Aorta (tissue), 5 donors: ENCODE measurements at regions not wholly inside any gene's neighbourhood (a gene's known extent, or its start where the extent isn't known, plus 50 kb on each side); places are given as distances from the start of the nearest gene placed in this dataset.

Source experiments
- ATAC-seq: fragments of 200-7000 bp; cut with Tn5 transposase; one replicate; pipeline ENCODE4 v1.9.1; 2022; ENCODE audit warnings: moderate library complexity; ENCODE audit not compliant: low FRiP score
- DNase-seq, 2 donors: peaks; one replicate each; pipeline ENCODE4 v3.0.0-alpha.2; 2020
- H3K27ac ChIP-seq, 2 donors: one replicate each; pipeline ENCODE4 v1.5.1; 2013; ENCODE audit warnings: low read length in 2 of 2, mild to moderate bottlenecking in 2 of 2, moderate library complexity in 2 of 2, control low read depth in 1 of 2, inconsistent platforms in 1 of 2, low read depth in 1 of 2
- H3K27me3 ChIP-seq, 2 donors: one replicate each; pipeline ENCODE4 v1.6.1; 2013; ENCODE audit warnings: control low read depth in 1 of 2, low read length in 1 of 2, mild to moderate bottlenecking in 1 of 2, moderate library complexity in 1 of 2; ENCODE audit not compliant: insufficient read depth in 2 of 2, control insufficient read depth in 1 of 2
- H3K36me3 ChIP-seq, 2 donors: one replicate each; pipeline ENCODE4 v1.6.1; 2013; ENCODE audit warnings: control low read depth in 1 of 2, low read length in 1 of 2, mild to moderate bottlenecking in 1 of 2; ENCODE audit not compliant: insufficient read depth in 2 of 2, control insufficient read depth in 1 of 2
- H3K4me1 ChIP-seq, 2 donors: one replicate each; pipeline ENCODE4 v1.6.1; 2013; ENCODE audit warnings: low read length in 2 of 2, control low read depth in 1 of 2, mild to moderate bottlenecking in 1 of 2, moderate library complexity in 1 of 2; ENCODE audit not compliant: insufficient read depth in 2 of 2, control insufficient read depth in 1 of 2
- H3K4me3 ChIP-seq, 2 donors: one replicate each; pipeline ENCODE4 v1.5.1; 2013; ENCODE audit warnings: low read length in 2 of 2, control low read depth in 1 of 2, mild to moderate bottlenecking in 1 of 2
- H3K9me3 ChIP-seq: one replicate; pipeline ENCODE4 v1.6.1; 2013; ENCODE audit warnings: mild to moderate bottlenecking, low read length; ENCODE audit not compliant: control insufficient read depth
- WGBS, 2 donors: extraction: QIAGEN DNeasy Blood & Tissue Kit; methylation state at CpG; one replicate each; pipeline ENCODE4 v1.1.7; 2013; 5-methylcytosine and 5-hydroxymethylcytosine counted together
- intact Hi-C, 2 donors: fragments of 100-400 bp; cut with DNase I; formaldehyde crosslinking; loops; one replicate each; pipeline versions ENCODE4 v1.14.2 to v1.15.0; 2022
- donor health status: healthy with polysubstance abuse.
- donor health status: Bipolar disorder and iron deficiency.
- donor health status: DM: no; HTN: no; CAD: no.
- donor health status: DM: no; HTN: no; CAD: no.
- donor health status: DM: yes; HTN: yes; CAD: no.

DNA sequence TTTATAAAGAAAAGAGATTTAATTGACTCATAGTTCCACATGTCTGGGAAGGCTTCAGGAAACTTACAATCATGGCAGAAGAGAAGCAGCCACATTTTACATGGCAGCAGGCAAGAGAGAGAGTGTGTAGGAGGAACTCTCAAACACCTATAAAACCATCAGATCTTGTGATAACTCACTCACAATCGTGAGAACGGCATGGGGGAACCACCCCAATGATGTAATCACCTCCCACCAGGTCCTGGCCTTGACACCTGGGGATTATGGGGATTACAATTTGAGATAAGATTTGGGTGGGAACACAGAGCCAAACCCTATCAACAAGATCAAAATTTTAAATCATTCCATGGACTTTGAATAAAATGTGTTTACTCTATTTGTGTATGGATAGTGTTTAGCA, 575.6 kb downstream of the ADCYAP1 start:
- intact Hi-C loops = no loop called here
- 50 to 54% methylated on average over 2 of the region's 2 CpGs for WGBS, 2 donors
- no peaks in the 10 kb centered on the region for H3K36me3 ChIP-seq
- no peak overlapping the region for H3K27ac ChIP-seq
- DNase-seq = no peak
- no peak for ATAC-seq
- no peak overlapping the region for H3K4me3 ChIP-seq
- no peaks in the 10 kb centered on the region for H3K9me3 ChIP-seq
- no peaks in the 10 kb centered on the region for H3K27me3 ChIP-seq
- no peaks in the 10 kb centered on the region for H3K4me1 ChIP-seq

DNA sequence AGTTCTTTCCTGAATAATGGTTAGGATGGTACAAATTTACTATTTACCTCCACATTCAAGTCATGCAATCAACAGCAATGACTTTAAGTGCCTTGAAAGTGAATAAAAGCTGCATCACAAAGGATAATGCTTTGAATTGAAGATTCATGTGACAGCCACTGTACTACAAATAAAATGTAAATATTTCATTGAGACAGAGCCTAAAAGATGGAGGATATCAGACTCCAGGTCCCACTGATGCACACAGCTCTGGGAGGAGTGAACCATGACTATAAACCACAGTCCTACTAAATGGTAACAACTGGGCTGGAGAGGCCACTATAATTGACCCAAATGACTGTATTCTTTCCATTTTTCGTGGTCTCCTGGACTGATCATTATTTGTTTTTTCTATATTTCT, 576.9 kb downstream of the ADCYAP1 start:
- DNase-seq (no peak), ATAC-seq (no peak)
- Histone ChIP-seq H3K27ac (no peak overlapping the region), H3K4me1 (no peaks in the 10 kb centered on the region), H3K36me3 (no peaks in the 10 kb centered on the region), H3K27me3 (no peaks in the 10 kb centered on the region), H3K9me3 (no peaks in the 10 kb centered on the region), H3K4me3 (no peak overlapping the region)
- intact Hi-C loops = no loop called here
- 69 to 77% methylated on average over 1 of the region's 1 CpG for WGBS, 2 donors

DNA sequence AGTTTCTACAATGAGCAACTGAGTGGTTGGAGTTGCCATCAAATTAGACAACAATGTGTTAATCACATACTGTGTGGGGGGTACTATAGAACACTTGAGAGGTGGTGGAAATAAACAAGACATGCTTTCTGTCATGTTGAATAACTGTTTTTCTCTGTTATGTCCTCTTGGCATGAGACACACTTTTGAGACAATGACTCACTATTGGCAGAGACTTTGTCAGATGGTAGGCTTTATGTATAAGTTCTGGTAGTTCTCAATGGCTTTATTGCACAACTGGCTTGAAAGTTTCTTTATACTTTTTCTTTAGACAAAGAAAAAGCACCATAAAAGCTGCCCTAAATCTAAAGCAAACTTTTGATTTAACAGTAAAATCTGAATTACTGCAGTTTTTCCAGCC, 578.7 kb downstream of the ADCYAP1 start:
- H3K4me3 ChIP-seq = no peak overlapping the region
- H3K4me1 ChIP-seq = no peaks in the 10 kb centered on the region
- H3K36me3 ChIP-seq = no peaks in the 10 kb centered on the region
- intact Hi-C loops = no loop called here
- no peaks in the 10 kb centered on the region for H3K27me3 ChIP-seq
- no peak overlapping the region for H3K27ac ChIP-seq
- ATAC-seq (no peak), DNase-seq (no peak)
- H3K9me3 ChIP-seq = no peaks in the 10 kb centered on the region

DNA sequence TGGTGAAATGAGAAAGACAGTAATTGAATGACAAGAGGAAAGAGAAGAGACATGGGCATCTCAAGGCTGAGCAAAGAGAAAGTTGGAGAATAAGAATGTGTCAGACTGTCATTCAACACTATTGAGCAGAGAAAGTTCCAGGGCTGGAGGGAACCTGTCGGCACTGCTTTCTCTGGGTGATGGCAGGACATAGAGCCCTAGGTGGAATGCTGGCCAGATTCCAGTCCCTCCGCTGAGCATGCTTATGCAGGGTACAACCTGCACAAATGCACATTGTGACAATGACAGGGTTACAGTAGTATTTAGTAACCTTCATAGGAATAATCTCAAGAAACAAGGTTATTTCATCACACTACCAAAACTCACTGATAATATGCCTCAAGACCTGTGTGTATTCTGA, 582.8 kb downstream of the ADCYAP1 start:
- no peak overlapping the region for H3K27ac ChIP-seq
- 72 to 73% methylated on average over 2 of the region's 2 CpGs for WGBS, 2 donors
- intact Hi-C loops = no loop called here

DNA sequence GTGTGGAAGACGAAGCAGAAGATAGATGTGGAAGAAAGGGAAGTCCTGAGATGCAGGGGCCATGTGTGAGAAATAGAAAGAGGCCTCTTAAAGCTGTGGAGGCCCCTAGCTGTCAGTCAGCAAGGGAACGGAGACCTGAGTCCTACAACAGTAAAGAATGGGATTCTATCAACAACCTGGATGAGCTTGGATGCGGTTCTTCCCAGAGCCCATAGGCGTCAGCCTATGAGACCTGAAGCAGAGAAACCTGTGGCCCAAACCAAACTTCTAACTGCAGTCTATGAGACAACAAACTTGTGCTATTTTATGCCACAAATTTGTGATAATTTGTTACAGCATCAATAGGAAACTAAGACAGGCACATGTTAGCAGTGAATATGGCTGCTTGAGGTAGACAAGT, 583.7 kb downstream of the ADCYAP1 start:
- intact Hi-C loops = no loop called here
- no peaks in the 10 kb centered on the region for H3K36me3 ChIP-seq
- 76 to 82% methylated on average over 4 of the region's 4 CpGs for WGBS, 2 donors
- H3K4me1 ChIP-seq = no peaks in the 10 kb centered on the region
- H3K27me3 ChIP-seq = no peaks in the 10 kb centered on the region
- ATAC-seq (no peak), DNase-seq (no peak)
- H3K27ac ChIP-seq = no peak overlapping the region
- no peak overlapping the region for H3K4me3 ChIP-seq
- no peaks in the 10 kb centered on the region for H3K9me3 ChIP-seq

More for the DNA sequence above, 582.8 kb downstream of the ADCYAP1 start:
- Histone ChIP-seq H3K9me3 (no peaks in the 10 kb centered on the region), H3K4me1 (no peaks in the 10 kb centered on the region), H3K27me3 (no peaks in the 10 kb centered on the region), H3K4me3 (no peak overlapping the region), H3K36me3 (no peaks in the 10 kb centered on the region)
- ATAC-seq (no peak), DNase-seq (no peak)

DNA sequence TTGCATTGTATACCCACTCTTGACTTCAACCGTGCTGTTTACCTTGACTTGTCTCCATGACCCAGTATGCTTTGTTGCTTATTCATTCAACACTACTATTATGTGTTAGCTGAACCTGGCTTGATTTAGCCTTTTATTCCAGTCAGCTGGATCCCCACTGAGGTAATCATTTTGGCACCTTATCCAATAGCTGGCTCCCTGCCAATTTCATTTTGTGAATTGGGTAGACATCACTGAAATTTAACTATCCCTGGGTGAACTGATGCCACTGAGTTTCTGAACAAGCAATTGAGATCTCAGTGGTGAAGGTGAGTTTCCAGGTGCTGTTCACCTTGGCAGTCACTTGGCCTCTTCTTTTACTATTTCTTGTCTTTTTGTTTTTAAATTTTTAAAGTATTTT, 584.3 kb downstream of the ADCYAP1 start:
- ATAC-seq = no peak
- DNase-seq = no peak
- Histone ChIP-seq H3K27ac (no peak overlapping the region), H3K4me1 (no peaks in the 10 kb centered on the region), H3K27me3 (no peaks in the 10 kb centered on the region), H3K9me3 (no peaks in the 10 kb centered on the region), H3K36me3 (no peaks in the 10 kb centered on the region), H3K4me3 (no peak overlapping the region)
- WGBS, 2 donors = 64 to 68% methylated on average over 1 of the region's 1 CpG
- intact Hi-C loops = no loop called here

DNA sequence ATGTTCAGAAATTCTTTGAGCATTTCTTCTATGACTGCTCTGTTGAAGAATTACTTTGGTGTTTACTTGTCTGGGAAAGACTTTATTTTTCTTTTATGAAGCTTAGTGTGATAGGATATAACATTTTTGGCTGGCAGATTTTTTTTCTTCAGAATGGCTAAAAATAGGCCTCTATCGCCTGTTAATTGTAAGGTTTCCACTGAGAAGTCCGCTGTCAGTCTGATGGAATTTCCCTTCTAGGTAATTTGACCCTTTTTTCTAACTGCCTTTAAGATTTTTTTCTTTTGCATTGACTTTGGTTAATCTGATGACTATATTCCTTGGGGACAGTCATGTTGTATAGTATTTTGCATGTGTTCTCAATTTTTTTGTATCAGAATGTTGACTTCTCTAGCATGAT, 590.7 kb downstream of the ADCYAP1 start:
- H3K27me3 ChIP-seq = no peaks in the 10 kb centered on the region
- intact Hi-C loops = loop anchor here in 1 of 2 donors (10.0 kb wide), 1 partner anchor 631 kb away; no protein-coding TSS in a partner anchor
- H3K27ac ChIP-seq = no peak overlapping the region
- no peaks in the 10 kb centered on the region for H3K4me1 ChIP-seq
- no peaks in the 10 kb centered on the region for H3K36me3 ChIP-seq
- H3K4me3 ChIP-seq = no peak overlapping the region
- H3K9me3 ChIP-seq = peaks cover 7% of the 10 kb centered on the region
- DNase-seq (no peak), ATAC-seq (no peak)
- WGBS, 2 donors = 74% methylated on average over 2 of the region's 2 CpGs

DNA sequence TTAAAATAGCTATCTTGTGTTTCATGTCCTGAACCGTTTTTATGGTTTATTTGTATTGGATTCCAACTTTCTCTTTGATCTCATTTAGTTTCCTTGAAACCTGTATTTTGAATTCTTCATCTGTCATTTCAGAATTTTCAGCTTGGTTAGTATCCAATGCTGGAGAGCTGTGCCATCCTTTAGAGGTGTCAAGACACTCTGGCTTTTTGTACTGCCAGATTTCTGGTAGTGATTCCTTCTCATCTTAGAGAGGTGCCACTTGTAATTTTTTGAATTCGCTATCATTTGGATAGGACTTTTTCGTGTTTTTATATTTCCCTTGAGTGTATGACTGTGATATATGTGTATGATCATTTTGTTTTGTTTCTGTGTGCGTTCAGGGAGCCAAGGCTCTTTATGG, 591.4 kb downstream of the ADCYAP1 start:
- Histone ChIP-seq H3K27me3 (no peaks in the 10 kb centered on the region), H3K9me3 (peaks cover 7% of the 10 kb centered on the region), H3K4me3 (no peak overlapping the region), H3K4me1 (no peaks in the 10 kb centered on the region), H3K36me3 (no peaks in the 10 kb centered on the region), H3K27ac (no peak overlapping the region)
- DNase-seq (no peak), ATAC-seq (no peak)
- intact Hi-C loops = loop anchor here in 1 of 2 donors (10.0 kb wide), 1 partner anchor 631 kb away; no protein-coding TSS in a partner anchor
- WGBS, 2 donors = 72 to 74% methylated on average over 4 of the region's 4 CpGs

DNA sequence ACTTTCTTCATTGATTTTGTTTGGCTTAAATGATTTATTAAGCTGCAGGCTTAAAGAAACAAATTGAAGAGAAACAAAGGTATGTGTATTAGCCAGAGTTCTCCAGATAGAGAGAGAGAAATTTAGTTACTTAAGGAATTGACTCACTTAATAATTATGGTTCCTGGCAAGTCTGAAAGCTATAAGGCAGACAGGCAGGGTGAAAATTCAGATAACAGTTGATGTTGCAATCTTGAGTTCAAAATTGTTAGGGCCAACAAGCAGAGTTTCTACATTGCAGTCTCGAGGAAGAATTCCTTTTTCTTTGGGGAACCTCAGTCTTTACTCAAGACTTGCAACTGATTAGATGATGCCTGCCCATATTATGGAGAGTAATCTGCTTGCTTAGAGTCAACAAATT, 593.5 kb downstream of the ADCYAP1 start:
- H3K27me3 ChIP-seq = no peaks in the 10 kb centered on the region
- DNase-seq = no peak
- 61 to 65% methylated on average over 1 of the region's 1 CpG for WGBS, 2 donors
- no peaks in the 10 kb centered on the region for H3K4me1 ChIP-seq
- intact Hi-C loops = loop anchor here in 1 of 2 donors (10.0 kb wide), 1 partner anchor 633 kb away; no protein-coding TSS in a partner anchor
- ATAC-seq = no peak
- no peak overlapping the region for H3K4me3 ChIP-seq
- H3K36me3 ChIP-seq = no peaks in the 10 kb centered on the region
- peaks cover 7% of the 10 kb centered on the region for H3K9me3 ChIP-seq
- no peak overlapping the region for H3K27ac ChIP-seq
